ENCODE measurements at regions not wholly inside any gene's neighbourhood (a gene's known extent, or its start where the extent isn't known, plus 50 kb on each side); places are given as distances from the start of the nearest gene placed in this dataset.
"Not testable (repeated sequence)": the region's sequence is repeated elsewhere in the genome, so short reads cannot be mapped to it uniquely, and the experiment has no call there.

GRCh38 chr2:84131278-84131830 lies 327.7 kb downstream of the SUCLG1 start:
- DNase-seq: no peak

DNA sequence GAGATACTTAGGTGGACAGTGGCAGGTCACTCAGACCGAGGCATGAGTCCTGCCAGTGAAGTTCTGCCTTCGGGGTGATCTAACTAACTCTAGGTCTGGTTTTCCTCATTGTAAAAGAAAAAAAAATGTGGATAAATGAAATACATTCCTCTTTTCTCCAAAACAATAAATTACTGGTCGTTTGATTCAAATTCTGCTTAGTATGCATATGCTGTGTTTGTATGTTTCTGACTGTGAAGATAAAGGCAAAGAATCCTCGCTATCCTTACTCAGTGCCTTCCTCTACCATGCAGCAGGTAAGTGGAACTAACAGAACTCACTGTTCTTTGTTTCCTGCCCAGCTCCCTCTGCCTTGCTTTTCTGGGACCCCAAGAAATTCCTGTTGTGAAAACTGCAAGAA lies 330.1 kb downstream of the SUCLG1 start:
- no peak for DNase-seq

GRCh38 chr2:84127812-84128211 lies 331.3 kb downstream of the SUCLG1 start:
- DNase-seq: not testable (repeated sequence)

- DNase-seq: no peak
These were observed 332.6 kb downstream of the SUCLG1 start for GRCh38 chr2:84126530-84126929.

DNA sequence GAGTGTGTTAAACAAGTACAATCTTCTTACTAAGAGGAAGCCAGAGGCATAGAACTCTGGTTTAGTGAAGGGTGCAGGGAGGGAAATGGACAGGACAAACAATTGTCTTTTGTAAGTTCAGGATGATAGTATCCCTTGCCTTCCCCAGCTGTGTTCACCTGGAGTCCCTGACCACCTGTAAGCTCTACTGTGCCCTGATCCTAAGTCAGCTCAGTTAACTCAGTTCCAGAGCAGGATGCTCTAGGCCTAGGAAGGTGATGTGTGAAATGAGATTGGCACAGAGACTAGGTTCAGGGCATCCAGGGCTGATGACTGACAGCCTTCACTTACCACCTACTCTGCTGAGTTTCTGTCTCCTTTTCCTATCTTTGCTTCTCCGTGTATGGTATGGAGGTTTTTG lies 333.0 kb downstream of the SUCLG1 start:
- no peak for DNase-seq

DNA sequence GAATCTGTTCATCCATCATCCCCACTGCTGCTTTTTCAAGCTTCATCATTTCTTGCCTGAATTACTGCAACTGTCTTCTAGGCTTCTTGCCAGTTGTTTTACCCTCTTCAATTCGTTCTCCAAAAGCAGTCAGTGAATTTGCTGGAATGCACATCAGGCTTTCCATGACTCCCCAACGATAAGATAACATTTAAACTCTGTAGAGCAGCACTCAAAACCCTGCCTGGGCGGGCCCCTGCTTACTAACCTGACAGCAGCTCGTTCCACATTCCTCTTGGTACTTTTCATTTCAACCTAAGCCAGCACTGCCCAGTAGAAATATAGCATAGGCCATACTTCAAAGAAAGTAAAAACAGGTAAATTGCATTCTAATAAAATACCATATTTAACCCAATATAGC lies 342.9 kb downstream of the SUCLG1 start:
- DNase-seq: no peak

DNA sequence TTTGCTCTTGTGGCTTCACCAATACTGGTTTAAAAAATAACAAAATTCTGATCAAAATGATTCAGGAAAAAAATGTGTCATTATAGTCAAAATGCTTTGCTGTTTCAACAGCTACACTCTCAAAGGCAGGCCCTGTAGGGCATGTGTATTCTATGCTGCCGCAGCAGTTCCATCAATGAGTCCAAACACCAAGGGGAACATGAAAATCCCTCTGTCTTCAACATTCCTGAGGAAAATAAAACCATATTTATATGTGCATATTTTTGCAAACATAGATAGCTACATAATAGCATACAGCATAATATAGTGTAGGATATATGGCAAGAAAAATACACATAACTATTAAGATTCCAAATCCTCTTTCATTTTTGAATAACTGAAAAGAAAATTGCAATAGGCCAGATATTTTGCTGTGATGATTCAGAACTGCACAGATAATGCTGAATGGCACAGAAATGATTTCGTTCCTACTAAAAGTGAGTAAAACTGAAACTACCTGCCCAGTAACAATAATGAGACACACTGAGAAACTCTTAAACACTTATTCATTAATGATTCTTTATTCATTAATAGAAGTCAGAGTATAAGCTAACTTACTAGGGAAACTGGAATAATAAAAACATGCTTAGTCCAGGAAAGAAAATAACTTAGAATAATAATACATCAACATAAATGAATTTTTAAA lies 343.8 kb downstream of the SUCLG1 start:
- DNase-seq: no peak

GRCh38 chr2:84103816-84104527 lies 355.1 kb downstream of the SUCLG1 start:
- DNase-seq: not testable (repeated sequence)

GRCh38 chr2:84102274-84102673 lies 356.8 kb downstream of the SUCLG1 start:
- no peak for DNase-seq

DNA sequence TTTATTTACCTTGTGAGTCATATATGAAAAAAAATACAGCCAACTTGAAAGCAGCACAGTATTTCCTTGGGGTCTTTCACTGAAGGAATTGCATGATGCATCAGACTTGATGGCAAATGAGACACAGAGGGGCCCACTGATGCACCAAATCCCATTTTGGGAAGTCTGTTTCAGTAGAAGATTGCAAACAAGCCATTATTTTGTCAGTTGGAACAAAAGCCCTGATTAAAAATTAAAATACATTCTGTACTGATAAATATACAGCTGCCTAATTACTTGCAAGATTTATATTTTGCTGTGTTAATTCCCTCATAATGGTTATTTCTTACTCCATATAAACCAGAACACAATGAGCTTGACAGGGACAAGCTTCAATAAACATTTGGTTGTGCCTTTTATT lies 370.4 kb downstream of the SUCLG1 start:
- DNase-seq: no peak

DNA sequence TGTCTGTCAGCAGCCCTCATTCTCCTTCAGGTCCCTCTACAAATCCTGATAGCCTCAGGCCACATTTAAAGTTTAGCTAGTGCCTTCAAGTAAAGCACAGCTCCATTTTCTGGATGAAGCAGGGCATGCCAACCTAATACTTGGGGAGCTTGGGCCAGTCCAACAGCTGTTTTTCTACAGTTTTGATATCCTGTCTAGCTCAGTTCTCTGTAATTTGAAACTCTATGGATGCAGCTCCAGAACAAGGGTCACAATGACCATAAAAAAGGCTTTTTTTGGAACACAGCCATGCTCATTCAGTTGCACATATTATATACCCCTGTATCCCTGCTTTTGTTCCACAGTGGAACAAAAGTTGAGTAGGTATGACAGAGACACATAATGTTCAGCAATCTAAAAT lies 373.5 kb downstream of the SUCLG1 start:
- DNase-seq: no peak

- DNase-seq: no peak
These were observed 374.2 kb downstream of the SUCLG1 start for GRCh38 chr2:84084856-84085255.

GRCh38 chr2:84083984-84084383 lies 375.1 kb downstream of the SUCLG1 start:
- DNase-seq: no peak

DNA sequence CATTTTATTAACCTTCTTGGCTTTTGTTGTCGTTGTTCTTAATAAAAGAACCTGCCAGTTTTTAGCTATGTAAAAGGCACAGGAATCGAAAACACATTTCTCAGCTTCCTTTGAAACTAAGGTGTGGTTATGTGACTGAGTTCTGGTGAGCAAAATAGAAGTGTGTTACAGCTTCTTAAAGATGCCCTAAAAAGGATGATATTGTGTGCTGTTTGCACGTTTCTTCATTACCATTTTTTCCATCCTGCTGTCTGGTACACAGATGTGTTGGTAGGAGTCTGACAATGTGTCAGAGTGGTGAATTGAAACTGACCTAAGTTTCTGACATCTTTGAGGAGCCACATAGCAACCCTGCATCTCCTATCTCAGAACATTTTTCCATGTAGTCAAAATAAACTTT lies 380.6 kb downstream of the SUCLG1 start:
- DNase-seq: no peak

DNA sequence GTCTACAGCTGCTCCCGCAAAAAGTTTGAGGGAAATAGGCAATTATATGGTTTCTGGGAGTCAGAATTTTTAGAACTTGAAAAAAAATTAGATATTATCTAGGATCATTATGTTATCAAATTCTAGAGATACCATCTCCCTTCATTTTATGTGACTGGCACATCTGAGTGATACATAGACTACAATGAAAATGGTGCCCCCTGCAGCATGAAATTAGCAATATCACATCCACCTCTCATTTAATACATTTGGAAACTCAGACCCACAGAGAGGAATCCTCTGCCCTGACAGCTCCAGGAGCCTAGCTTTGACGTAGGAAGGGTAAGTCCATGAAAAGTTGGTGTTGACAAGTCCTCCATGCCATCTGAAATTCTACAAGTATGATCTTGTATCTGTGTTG lies 381.6 kb downstream of the SUCLG1 start:
- no peak for DNase-seq

DNA sequence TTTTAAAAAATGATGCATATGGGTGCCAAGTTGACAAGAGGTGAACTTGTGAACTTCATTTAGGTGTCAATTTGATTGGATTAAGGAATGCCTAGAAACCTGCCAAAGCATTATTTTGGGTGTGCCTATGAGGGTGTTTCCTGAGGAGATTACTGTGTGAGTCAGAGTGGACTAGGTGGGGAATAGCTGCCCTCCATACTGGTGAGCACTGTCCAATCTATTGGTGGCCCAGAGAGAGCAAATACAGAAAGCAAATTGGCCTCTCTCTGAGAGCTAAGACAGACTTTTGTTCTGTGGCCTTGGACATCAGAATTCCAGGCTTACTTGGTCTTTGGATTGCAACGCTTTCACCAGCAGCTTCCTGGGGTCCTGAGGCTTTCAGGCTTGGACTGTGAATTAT lies 388.0 kb downstream of the SUCLG1 start:
- DNase-seq: no peak

DNA sequence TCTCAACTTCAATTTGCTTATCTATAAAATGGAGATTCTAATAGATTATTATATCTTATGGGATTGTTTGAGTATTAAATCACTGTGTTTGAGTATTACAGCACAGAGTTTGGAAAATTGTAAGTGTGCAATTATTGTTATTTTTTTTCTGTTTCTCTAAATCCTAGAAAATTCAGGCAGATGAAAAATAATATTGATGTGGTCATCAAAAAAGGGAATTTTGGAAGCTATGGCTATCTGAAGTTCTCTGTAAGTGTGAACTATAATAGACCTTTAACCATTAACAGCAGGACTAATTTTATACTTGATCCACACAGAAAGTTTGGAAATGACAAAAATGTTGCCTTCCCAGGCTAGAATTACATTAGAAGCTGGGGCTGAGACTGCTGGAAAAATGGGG lies 393.2 kb downstream of the SUCLG1 start:
- DNase-seq: no peak

DNA sequence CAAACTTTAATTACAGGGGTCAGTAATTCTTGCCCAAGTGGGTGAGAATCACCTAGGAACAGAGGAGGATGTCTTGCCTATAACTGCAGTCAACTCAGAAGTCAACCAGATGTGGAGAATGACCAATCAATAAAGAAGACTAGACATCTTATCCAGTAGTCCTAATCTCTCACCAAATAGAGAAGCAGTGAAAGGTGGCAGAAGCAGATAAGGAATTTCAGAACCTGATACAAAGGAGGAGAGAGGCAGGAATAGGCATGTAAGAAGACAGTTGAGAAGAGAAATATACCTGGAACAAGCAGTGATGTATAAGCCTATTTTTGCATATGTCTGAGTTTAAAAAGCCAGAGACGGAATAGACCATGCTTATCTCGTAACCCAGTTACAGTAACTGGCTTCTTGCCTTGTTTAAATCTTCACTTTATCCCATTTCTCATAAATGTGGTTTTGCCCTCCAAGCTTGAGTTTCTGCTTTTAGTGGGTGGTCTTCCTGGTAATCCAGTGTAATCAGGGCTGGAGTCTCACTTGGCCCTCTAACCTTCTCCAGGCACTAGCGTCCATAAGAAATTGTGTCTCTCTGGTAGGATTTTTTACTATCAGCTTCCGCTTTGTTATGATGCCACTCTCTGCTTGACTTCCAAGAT lies 401.0 kb downstream of the SUCLG1 start:
- no peak for DNase-seq

- DNase-seq: no peak
These were observed 403.3 kb downstream of the SUCLG1 start for GRCh38 chr2:84055816-84056215.

GRCh38 chr2:84054577-84054976 lies 404.5 kb downstream of the SUCLG1 start:
- DNase-seq: not testable (repeated sequence)

DNA sequence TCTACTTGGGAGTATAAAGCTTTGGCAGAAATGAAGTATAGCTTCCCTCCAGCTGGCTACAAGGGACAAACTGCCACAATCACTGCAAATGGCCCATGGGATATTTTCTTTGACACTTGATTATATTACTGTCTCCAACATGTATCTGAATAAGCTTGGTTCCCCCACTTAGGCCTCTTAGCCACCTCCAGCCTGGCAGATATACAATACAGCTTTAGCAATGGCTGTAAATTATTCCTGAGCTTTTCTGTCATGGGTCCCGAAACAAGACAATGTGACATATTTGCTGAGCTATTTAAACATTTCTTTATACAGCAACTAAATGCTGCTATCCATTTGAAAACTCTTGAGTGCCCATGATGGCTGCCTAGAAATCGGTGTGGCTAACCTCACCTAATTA lies 406.2 kb downstream of the SUCLG1 start:
- DNase-seq: no peak

DNA sequence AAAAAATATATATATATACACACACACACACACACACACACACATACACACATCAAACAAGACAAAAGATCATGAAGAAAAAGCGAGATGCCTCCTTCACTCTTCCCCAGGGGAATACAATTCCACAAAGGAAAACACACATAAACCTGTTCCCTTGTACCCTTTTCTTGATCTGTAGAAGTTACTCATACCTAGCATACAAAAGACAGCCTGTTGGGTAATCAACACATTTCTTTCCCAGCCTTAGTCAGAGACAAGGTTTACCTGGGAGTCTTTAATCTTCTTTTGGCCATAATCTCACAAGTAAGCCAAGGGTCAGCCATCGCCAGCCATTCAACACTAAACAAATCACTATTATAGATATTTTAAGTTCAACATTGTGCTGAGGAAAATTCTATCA lies 407.0 kb downstream of the SUCLG1 start:
- no peak for DNase-seq

DNA sequence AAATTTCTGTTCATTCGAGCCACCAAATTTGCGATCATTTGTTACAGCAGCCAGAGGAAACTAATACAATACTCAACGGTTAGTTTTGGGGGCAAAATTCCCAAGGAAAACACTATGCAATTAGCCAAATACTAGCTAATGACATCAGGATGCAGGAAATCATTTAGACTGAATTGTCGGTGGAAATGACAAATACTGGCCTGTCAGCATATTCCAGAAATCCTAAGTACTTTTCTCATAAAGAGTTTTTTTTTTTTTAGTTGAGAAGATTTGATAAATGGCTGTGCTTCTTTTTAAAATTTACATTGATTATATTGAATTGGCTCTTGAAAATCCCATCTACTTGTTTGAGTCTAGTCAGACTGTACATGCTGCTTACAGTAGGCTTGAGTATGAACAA lies 410.1 kb downstream of the SUCLG1 start:
- no peak for DNase-seq

DNA sequence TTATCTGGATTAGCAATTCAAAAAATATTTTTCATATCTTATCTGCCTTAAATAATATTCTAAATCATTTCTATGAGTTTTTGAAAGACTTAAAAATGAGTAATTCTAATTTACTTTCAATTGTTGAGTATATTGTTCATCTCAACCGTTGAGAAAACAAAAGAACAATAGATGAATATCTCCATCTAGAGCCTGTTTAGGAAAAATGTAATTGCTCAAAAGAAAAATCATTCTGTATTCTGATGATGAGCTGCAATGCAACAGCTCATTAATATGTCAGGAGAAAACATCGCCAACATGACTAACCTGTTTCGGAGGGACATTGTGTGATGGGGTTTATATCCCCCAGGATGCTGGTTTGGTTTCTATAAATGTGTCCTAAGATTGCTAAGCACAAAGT lies 417.6 kb downstream of the SUCLG1 start:
- no peak for DNase-seq
